HG03571 (cell line): ENCODE measurements at regions not wholly inside any gene's neighbourhood (a gene's known extent, or its start where the extent isn't known, plus 50 kb on each side); places are given as distances from the start of the nearest gene placed in this dataset.
"Not testable (repeated sequence)": the region's sequence is repeated elsewhere in the genome, so short reads cannot be mapped to it uniquely, and the experiment has no call there.

ENCODE experiments used
- ATAC-seq: cut with Tn5 transposase; IDR thresholded peaks from one replicate; pipeline ENCODE4 v1.9.1; 2021; ENCODE audit not compliant: unreplicated experiment

GRCh38 chr10:9301554-9301953 lies 1247.1 kb downstream of the GATA3 start:
- no peak for ATAC-seq

- no peak for ATAC-seq
Observed at GRCh38 chr10:9302140-9302746, 1247.8 kb downstream of the GATA3 start.

- ATAC-seq: no peak
Observed at GRCh38 chr10:9305018-9305655, 1250.6 kb downstream of the GATA3 start.

GRCh38 chr10:9311702-9312499 lies 1257.4 kb downstream of the GATA3 start:
- no peak for ATAC-seq

DNA sequence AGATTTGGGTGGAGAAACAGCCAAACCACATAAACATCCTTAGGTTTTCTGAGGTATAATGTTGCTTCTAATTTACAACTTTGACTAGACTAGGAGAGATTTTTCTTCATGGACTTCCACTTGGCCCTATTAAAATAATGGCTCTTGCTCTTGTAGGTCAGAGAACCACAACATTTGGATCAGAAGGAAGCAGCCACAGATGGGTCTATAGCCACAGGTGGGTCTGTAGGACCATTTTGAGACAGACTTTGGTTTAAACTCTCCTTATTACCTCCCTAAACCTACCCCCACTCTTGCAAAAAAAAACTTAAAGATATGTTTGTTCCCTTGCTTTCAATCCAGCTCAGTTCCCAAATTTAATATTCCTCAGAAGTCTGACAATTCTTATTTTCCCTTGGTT lies 1260.8 kb downstream of the GATA3 start:
- no peak for ATAC-seq

- ATAC-seq: no peak
Observed at GRCh38 chr10:9331583-9332008, 1277.1 kb downstream of the GATA3 start.

DNA sequence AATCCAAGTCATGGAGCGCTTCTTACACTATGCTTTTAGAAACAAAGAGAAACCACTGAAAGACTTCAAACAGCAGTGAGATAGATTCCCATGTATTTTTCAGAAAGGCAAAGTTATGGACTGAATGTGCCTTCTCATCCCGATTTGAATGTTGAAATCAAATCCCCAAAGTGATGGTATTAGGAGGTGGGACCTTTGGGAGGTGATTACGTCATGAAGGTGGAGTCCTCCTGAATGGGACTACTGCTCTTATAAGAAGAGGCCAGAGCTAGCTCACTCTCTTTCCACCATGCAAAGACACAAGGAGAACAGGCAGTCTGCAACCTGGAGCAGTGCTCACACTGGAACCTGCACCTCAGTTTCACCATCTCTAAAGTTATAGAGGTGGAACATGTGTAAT lies 1279.8 kb downstream of the GATA3 start:
- ATAC-seq: no peak

DNA sequence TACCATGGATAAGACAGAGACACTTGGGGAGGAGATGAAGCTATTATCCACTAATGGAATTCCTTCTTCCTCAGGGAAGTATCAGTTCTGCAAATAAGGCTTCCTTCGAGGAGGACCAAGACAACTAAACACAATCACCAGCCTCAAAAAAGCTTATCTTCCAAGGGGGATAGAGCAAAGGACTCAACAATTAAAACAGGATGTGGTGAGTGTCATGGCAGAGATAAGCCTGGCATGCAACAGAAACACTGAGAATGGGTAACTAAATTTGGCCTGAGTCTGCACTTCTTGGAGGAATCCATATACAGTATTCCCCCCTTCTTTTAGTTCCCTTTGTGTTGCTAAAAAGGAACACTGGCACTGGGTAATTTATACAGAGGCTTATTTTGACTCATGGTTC lies 1285.2 kb downstream of the GATA3 start:
- no peak for ATAC-seq

DNA sequence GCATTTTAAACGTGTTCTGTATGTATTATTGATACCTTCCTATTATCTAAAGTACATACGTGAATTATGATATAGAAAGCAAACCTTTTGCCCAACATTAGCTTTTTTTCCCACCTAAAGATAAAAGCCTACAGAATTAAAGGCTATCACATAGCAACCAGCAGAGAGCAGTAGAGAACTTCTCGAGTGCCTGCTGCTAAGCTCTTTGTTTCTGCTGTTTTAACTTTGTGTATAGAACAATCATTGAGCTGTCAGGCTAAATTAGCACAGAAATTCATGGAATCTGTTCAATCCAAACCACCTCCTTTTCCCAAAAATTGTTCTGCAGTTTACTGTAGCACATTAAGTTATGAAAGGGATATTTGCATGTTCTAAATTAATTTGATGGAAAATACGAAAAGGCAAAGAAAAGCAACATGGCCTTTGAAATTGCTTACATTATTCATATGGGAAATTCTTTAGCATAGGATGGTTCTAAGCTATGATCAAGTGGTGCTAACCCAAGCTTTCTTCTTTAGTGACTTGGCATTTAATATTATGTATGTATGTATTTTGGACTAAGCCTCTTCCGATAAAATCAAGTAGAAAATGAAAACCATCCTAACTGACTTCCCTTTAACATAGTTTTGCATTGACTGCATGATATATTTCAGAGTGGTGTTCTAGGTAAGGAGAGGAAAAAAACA lies 1288.5 kb downstream of the GATA3 start:
- no peak for ATAC-seq

DNA sequence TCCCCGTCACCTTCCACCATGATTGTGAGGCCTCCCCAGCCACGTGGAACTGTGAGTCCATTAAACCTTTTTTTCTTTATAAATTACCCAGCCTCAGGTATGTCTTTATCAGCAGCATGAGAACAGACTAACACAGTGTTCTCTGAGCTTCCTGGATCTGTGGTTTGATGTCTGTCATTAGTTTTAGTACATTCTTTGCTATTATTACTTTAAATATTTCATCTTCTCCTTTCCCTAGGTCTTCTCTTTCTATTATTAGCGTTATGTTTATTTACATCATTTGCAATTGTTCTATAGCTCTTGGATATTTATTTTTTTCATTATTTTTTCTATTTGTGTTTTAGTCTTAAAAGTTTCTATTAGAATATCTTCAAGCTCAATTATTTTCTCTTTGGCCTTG lies 1293.4 kb downstream of the GATA3 start:
- not testable (repeated sequence) for ATAC-seq

- no peak for ATAC-seq
Observed at GRCh38 chr10:9357471-9357870, 1303.0 kb downstream of the GATA3 start.

DNA sequence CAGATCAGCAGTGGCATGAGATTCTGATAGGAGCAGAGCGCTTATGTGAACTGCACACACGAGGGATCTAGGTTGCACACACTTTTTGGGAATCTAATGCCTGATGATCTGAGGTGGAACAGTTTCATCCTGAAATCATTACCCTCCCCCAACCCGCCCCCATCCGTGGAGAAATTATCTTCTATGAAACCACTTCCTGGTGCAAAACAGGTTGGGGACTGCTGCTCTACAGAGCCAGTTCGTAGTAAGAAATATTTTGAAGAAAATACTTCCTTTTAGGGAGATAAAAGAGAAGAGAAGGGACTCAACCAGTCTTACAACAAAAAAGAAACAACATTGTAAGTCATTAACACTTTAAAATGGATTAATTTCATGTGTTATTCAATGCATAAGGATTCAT lies 1308.2 kb downstream of the GATA3 start:
- no peak for ATAC-seq

DNA sequence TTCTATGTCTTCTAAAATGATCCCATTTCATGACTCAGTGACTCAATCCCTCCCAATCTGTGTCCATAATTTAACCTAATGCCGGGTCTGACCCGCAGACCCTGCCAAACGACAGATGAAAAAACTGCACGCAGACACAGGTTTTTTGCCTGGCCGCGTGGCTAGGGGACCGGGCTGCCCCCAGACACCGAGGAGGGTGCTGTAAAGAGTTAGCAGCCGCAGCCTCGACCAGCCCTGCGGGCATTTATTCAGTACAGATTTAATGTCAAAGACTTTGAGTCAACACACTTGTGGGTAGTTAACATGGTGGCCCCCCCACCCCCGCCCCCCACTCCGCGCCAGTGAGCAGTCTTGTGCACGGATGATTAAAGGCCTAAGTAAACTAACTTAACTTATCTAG lies 1324.7 kb downstream of the GATA3 start:
- no peak for ATAC-seq

GRCh38 chr10:9381733-9382532 lies 1327.4 kb downstream of the GATA3 start:
- ATAC-seq: no peak

GRCh38 chr10:9382533-9382866 lies 1328.0 kb downstream of the GATA3 start:
- no peak for ATAC-seq

DNA sequence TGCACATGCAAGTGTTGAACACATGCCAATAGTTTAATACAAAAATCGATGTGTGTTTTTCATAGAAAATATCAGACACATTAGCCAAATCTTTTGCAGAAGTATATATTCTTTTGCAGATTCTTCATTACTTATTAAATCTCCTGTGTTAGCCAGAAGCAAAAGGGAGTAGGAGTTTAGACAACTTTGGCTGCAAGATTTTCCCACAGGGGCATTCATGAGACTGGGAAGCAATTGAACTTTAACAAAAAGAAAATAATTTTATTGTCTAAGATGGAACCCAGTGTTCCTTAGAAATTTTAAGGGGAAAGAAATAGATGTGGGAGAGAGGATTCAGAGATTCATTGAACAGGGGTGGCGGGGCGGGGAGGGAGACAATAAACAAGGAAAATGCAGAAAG lies 1336.0 kb downstream of the GATA3 start:
- ATAC-seq: no peak

DNA sequence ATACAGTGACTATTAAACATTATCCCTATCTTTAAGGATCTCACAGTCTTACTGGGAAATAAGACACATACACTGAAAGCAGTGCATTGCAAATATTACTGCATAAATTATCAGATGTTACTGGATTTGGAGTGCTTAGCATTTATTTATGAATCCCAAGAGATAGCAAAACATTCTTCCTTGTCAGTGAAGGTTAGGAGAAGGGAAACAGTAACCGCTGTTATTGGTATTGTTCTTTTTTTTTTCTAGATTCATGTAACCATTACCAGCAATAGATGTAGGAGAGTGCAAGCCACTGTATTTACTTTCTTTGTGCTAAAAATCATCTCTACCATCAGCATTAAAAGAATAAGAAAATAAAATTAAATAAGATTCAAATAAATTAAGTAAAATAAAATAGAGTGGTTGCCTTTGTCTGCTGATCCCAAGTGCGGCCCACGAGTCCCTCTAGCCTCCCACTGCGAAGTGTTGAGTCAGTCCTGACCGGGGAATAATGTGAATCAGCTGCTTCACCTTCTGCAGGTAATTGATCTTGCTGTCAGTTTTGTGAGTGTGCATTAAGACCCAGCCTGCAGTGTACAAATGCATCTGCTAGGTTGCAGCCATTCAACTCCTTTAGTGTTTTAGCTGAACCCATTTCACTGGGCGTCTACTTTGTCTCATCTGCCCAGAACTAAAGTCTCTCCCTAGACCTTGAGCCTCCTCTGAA lies 1344.9 kb downstream of the GATA3 start:
- ATAC-seq: no peak

DNA sequence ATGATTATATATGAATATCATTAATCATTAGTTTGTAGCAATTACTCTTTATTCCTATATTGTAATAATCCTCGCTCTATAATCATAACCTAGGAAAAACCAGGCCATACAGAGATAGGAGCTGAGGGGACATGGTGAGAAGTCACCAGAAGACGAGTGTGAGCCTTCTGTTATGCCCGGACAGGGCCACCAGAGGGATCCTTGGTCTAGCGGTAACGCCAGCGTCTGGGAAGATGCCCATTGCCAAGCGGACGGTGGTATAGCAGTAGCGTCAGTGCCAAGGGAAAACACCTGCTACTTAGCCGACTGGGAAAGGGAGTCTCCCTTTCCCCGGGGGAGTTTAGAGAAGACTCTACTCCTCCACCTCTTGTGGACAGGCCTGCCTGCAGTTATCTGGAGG lies 1347.6 kb downstream of the GATA3 start:
- ATAC-seq: not testable (repeated sequence)

GRCh38 chr10:9402507-9403195 lies 1348.2 kb downstream of the GATA3 start:
- not testable (repeated sequence) for ATAC-seq

DNA sequence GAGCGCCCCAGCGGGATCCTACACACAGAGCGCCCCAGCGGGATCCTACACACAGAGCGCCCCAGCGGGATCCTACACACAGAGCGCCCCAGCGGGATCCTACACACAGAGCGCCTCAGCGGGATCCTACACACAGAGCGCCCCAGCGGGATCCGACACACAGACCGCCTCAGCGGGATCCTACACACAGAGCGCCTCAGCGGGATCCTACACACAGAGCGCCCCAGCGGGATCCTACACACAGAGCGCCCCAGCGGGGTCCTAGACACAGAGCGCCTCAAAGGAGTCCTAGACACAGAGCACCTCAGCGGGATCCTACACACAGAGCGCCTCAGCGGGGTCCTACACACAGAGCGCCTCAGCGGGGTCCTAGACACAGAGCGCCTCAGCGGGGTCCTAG lies 1352.7 kb downstream of the GATA3 start:
- not testable (repeated sequence) for ATAC-seq
